Transverse colon (tissue), 4 donors: ENCODE measurements at regions not wholly inside any gene's neighbourhood (a gene's known extent, or its start where the extent isn't known, plus 50 kb on each side); places are given as distances from the start of the nearest gene placed in this dataset.

Experiments
- CTCF ChIP-seq, 5 experiments: fragments of 200-600 bp in 3 of 5; fragments of 450-650 bp in 2 of 5; sonication (generic) in 3 of 5; IDR thresholded peaks; 1 replicate in 2 of 5; 2 replicates in 3 of 5; pipeline ENCODE4 v1.5.1; 2016 to 2017; ENCODE audit warnings: antibody characterized with exemption in 5 of 5, inconsistent platforms in 3 of 5, mild to moderate bottlenecking in 2 of 5, moderate library complexity in 1 of 5
- POLR2A ChIP-seq: fragments of 450-650 bp; IDR thresholded peaks from one replicate; pipeline ENCODE4 v1.6.1; 2016; ENCODE audit warnings: antibody characterized with exemption, mild to moderate bottlenecking, moderate library complexity
- POLR2AphosphoS5 ChIP-seq, 3 donors: sonication (generic); formaldehyde crosslinking; IDR thresholded peaks; one replicate each; pipeline ENCODE4 v1.6.1; 2016; ENCODE audit warnings: antibody characterized with exemption in 3 of 3

DNA sequence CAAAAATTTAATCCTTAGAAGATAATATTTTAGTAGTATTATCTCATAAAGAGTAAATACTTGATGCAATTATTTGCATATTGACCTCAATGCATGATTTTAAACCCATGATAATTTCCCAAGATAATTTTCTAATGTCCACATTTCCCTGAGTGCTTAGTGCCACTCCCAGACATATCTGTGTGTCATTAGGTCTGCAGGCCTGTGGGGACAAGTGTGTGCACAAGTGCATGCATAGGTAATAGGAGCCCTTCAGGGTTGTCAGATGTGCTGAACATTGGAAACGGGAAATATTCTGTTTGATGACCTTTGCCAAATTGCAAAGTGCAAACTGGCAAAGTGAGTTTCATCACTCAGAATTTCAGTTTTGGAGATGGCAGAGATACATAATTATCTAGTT lies 369.9 kb downstream of the KLF5 start:
- TF ChIP-seq POLR2A (no peak), POLR2AphosphoS5 (IDR thresholded peaks at IDR 0.05) (no peak), CTCF (IDR thresholded peaks at IDR 0.05) (no peak)
